ENCODE measurements at regions not wholly inside any gene's neighbourhood (a gene's known extent, or its start where the extent isn't known, plus 50 kb on each side); places are given as distances from the start of the nearest gene placed in this dataset.
"Not testable (repeated sequence)": the region's sequence is repeated elsewhere in the genome, so short reads cannot be mapped to it uniquely, and the experiment has no call there.

DNA sequence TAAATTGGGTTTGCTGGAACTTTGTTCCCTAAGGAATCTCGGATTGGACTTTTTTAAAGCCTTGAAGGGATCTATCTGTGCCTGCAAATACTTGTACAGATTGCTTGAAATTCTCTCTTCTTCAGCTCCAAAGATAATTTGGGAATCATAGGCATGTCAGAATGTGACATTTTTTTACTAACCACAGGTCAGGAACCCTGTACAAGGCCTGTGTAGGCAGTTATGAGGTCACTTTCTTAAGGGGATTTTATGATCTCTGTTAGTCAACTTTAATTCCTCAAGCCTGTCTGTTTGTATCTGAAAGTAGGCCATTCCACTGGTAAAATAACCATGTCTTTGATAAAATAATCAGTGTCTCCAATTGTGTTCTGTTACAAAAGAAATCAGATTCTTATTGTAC, 369.9 kb upstream of the NPAP1 start:
- H3K27me3 Mint-ChIP-seq; DNase-seq; H3K9me3 Mint-ChIP-seq; H3K27ac Mint-ChIP-seq; H3K4me1 Mint-ChIP-seq; ATAC-seq (replicated peaks); H3K4me3 Mint-ChIP-seq; H3K36me3 Mint-ChIP-seq: not testable (repeated sequence)

DNA sequence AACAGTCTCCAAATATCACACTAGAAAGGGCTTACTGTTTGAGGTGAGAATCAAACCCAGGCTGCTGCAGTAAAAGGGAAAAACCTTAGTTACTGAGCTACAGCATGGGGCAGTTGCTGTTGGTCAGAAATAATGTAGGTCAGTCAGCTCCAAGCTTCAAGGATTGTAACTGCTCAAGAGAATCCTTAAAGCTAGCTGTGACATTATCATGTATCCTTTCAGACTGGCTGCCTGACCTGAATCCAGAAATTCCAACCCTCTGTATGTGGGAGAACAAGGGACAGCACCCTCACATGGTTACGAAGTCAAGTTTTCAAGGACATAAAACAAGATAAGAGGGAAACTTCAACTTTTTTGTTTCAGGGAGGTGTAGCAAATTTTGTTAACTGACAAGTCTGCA, 365.9 kb upstream of the NPAP1 start:
- ATAC-seq (replicated peaks); H3K4me3 Mint-ChIP-seq; H3K9me3 Mint-ChIP-seq; H3K4me1 Mint-ChIP-seq; H3K36me3 Mint-ChIP-seq; H3K27me3 Mint-ChIP-seq; H3K27ac Mint-ChIP-seq; DNase-seq: not testable (repeated sequence)

DNA sequence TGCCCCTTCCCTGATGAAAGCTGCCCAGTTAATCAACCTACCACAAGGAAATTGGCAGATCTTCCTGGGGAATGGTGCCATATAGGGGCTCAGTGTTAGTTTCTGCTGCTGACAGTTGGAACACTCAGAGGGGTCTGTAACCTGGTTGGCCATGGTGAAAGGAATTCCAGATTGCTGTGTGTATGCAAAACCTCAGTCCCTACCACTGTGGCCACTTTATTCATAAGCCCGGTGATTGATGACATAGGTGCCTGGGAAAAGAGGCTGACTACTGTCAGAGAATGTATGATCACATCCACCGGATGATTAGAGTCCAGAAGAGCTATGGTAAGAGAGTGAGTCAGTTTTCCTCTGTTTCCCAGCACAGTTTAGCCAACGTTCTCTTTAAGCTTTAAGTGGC, 363.9 kb upstream of the NPAP1 start:
- DNase-seq; H3K27me3 Mint-ChIP-seq; H3K4me1 Mint-ChIP-seq; ATAC-seq (replicated peaks); H3K9me3 Mint-ChIP-seq; H3K4me3 Mint-ChIP-seq; H3K27ac Mint-ChIP-seq; H3K36me3 Mint-ChIP-seq: not testable (repeated sequence)

DNA sequence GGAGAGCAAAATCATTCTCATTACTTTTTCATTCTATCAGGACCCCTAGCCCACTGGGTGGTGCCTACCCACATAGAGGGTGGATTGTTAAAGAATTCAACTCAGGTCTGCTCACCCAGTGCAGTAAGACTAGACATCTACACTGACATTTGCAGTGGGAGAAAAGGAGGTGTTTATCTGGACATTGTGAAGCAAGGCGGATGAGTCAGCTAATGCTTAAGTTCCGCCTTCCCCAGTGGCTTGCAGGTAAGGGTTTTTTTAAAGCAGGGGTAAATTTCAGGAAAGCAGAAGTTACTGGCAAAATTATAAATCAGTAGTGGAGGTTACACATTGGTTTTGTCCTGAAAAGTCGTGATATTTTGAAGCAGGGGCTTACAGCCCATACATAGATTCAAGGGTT, 359.2 kb upstream of the NPAP1 start:
- H3K27me3 Mint-ChIP-seq; H3K4me1 Mint-ChIP-seq; DNase-seq; H3K9me3 Mint-ChIP-seq; H3K36me3 Mint-ChIP-seq; H3K27ac Mint-ChIP-seq; H3K4me3 Mint-ChIP-seq; ATAC-seq (replicated peaks): not testable (repeated sequence)

DNA sequence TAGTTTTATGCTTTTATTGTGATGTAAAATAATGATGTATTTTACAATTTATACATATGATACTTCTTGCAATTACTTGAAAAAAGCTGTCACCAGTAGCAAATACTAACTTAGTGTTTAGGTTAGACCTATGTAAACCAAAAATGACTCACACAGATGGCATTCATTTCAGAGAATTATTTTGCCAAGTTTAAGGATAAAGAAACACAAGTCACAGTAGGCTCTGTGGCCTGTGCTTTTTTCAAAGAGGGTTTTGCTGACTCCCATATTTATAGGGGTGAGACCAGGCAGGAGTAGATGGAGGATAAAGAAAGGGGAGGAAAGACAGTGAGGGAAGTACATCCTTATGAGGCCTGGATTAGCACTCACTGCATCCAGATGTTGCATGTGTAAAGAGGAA, 356.6 kb upstream of the NPAP1 start:
- no peak overlapping the region for H3K27ac Mint-ChIP-seq
- H3K4me1 Mint-ChIP-seq, result no peaks in the 10 kb centered on the region
- H3K9me3 Mint-ChIP-seq, result peaks cover 0 to under 1% of the 10 kb centered on the region in 2 donors
- no peak for ATAC-seq (replicated peaks)
- H3K27me3 Mint-ChIP-seq, result no peaks in the 10 kb centered on the region
- DNase-seq, result no peak
- no peak overlapping the region for H3K4me3 Mint-ChIP-seq
- H3K36me3 Mint-ChIP-seq, result no peaks in the 10 kb centered on the region

DNA sequence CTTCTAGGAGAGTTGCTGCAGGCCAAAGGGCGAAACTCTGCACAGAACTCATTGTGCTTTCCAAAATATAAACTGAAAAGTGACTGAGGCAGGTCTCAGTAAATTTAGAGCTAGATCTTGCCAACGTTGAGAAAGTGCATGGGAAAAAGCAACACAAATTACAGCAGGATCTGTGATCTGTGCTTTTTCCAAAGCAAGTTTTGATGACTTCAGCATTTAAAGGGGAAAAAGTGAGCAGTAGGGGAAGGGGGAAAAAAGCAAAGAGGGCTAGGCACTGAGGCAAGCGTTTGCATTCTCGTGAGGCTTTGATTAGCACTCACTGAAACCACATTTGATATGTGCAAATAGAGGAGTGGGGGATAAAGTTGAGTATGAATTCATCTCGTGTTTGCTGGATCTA, 351.5 kb upstream of the NPAP1 start:
- peaks cover 3 to 11% of the 10 kb centered on the region in 2 donors for H3K9me3 Mint-ChIP-seq
- H3K27ac Mint-ChIP-seq; H3K4me3 Mint-ChIP-seq; H3K4me1 Mint-ChIP-seq; H3K36me3 Mint-ChIP-seq; ATAC-seq (replicated peaks); DNase-seq; H3K27me3 Mint-ChIP-seq: not testable (repeated sequence)

DNA sequence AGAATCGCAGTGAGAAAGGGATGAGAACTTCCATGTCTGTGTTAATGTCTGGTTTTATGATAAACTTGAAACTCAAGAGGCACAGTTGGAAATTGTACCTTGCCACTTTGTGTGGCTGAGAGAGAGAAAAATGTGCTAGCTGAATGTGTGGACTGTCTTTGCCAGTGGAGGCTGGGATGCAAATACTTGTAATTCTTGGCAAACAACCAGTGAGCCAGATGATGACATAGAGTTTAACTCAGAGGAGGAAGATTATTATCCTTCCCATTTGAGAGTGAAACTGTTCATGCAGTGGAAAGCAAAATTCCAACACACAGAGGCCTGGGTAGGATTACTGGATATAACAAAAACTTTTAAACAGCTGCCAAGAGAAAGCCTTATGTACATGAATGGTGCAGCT, 349.1 kb upstream of the NPAP1 start:
- H3K9me3 Mint-ChIP-seq, result peaks cover 4 to 11% of the 10 kb centered on the region in 2 donors
- not testable (repeated sequence) for ATAC-seq (replicated peaks); H3K4me1 Mint-ChIP-seq; DNase-seq; H3K36me3 Mint-ChIP-seq; H3K4me3 Mint-ChIP-seq; H3K27me3 Mint-ChIP-seq; H3K27ac Mint-ChIP-seq

DNA sequence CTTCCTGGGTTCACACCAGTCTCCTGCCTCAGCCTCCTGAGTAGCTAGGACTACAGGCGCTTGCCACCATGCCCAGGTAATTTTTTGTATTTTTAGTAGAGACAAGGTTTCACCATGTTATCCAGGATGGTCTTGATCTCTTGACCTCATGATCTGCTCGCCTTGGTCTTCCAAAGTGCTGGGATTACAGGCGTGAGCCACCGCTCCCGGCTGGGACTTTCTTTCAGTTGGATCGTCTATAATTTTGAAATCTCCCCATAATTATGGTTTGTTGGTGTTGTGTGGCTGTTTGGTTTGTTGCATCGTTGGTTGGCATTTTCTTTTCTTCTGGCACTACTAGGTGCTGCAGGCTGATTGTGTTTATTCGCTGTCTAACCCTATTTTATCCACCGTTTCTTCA, 343.6 kb upstream of the NPAP1 start:
- not testable (repeated sequence) for DNase-seq; H3K36me3 Mint-ChIP-seq; ATAC-seq (replicated peaks); H3K4me3 Mint-ChIP-seq; H3K27ac Mint-ChIP-seq; H3K4me1 Mint-ChIP-seq; H3K27me3 Mint-ChIP-seq
- H3K9me3 Mint-ChIP-seq, result peaks cover 11 to 15% of the 10 kb centered on the region in 2 donors

DNA sequence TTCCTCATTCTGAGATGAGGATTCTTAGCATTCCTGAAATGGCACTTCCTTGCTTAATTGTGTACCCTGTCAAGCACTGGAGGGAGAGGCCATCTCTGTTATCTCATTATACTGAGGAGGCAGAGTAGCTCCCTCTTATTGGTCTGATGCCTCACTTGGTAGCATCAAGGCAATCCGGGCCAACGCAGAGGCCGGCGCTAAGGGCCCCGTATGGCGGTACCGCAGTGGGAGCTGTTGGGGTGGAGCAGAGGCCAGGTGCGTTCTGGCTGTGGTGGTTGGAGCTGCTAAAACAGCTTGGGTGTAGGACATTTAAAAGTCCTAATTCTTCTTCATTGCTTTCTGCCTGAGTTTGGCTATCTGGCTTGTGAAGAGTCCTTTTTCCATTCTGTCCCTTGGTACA, 333.7 kb upstream of the NPAP1 start:
- H3K4me1 Mint-ChIP-seq, result not testable (repeated sequence)

DNA sequence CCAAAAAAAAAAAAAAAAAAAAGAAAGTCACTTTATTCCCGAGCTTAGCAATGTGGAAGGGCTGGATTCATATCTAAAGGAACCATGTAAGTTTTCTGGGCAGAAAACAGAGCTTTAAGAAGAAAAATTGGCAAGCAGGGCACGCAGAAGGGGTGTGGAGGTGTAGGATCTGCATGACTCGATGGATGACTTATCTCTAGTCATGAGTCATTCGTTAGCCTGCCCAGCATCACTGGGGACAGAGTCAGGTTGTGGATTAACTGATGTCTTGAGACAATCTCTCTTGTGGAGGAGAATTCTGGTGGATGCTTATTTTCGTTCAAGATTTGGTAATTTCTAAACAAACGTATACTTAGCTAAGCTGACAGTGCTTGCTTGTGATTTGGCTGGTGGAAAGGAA, 322.8 kb upstream of the NPAP1 start:
- not testable (repeated sequence) for H3K27me3 Mint-ChIP-seq; H3K27ac Mint-ChIP-seq; H3K9me3 Mint-ChIP-seq; H3K4me3 Mint-ChIP-seq; H3K36me3 Mint-ChIP-seq; ATAC-seq (replicated peaks); DNase-seq; H3K4me1 Mint-ChIP-seq

More for the DNA sequence above, 333.7 kb upstream of the NPAP1 start:
- not testable (repeated sequence) for DNase-seq; H3K4me3 Mint-ChIP-seq; H3K27me3 Mint-ChIP-seq; H3K36me3 Mint-ChIP-seq; H3K9me3 Mint-ChIP-seq; H3K27ac Mint-ChIP-seq; ATAC-seq (replicated peaks)

DNA sequence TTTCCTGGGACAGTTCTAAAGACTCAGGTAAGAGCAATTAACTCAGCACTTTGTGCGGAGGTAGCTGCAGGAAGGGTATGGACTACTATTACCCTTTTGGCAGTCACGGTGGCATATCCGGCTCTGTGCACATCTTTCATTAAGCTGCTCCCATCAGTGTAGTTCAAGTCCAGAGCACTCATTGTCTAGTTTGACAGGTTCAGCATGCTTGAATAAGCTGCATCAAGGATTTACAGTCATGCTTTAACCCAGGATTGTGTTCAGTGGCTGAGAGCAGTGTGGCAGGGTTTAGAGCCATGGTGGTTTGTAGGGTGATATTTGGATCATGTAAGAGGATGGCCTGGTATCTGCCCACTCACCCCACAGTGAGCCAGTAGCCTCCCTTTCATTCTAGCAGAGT, 294.5 kb upstream of the NPAP1 start:
- ATAC-seq (replicated peaks); H3K27me3 Mint-ChIP-seq; H3K4me1 Mint-ChIP-seq; H3K27ac Mint-ChIP-seq; H3K4me3 Mint-ChIP-seq; H3K36me3 Mint-ChIP-seq; DNase-seq; H3K9me3 Mint-ChIP-seq: not testable (repeated sequence)

DNA sequence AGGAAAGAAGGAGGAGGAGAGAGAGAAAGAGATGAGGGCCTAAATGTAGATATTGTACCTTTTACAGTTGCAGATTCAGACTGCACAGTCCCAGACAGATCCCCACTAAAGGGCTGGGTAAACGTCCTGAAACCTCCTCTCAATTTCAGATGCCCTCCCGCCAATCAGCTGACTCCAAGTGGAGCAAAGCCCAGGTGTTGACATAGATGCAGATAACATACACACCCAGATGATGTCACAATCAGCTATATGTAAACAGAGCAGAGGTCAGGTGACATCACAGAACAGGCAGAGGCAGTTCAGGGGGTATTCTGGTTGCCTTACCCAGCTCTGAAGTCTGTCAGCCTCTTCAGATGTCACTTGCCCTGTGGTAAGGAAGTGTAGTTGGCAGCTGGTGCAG, 290.3 kb upstream of the NPAP1 start:
- DNase-seq; H3K4me1 Mint-ChIP-seq; ATAC-seq (replicated peaks); H3K27ac Mint-ChIP-seq; H3K27me3 Mint-ChIP-seq; H3K36me3 Mint-ChIP-seq; H3K4me3 Mint-ChIP-seq; H3K9me3 Mint-ChIP-seq: not testable (repeated sequence)

DNA sequence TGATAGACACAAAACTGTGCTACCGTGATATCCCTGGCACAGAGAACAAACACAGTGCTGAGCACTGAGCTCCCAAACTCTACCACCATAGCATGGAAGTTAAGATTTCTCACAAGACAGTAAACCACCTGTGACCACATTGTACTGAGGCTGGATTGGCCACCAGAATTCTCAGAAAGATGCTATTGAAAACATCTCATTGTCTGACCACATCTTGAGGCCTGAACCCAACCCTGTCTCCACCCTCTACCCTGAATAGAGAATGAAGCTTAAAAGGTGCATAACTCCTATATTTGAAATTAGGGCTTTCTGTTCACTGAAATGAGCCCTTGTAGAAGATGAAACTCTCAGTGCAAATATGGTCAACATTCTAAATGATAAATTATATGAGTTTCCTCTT, 281.3 kb upstream of the NPAP1 start:
- H3K4me3 Mint-ChIP-seq, result no peak overlapping the region
- H3K27me3 Mint-ChIP-seq, result no peaks in the 10 kb centered on the region
- no peak for ATAC-seq (replicated peaks)
- no peak overlapping the region for H3K27ac Mint-ChIP-seq
- no peaks in the 10 kb centered on the region for H3K4me1 Mint-ChIP-seq
- no peak for DNase-seq
- H3K36me3 Mint-ChIP-seq, result no peaks in the 10 kb centered on the region
- H3K9me3 Mint-ChIP-seq, result peaks cover 0 to 2% of the 10 kb centered on the region in 2 donors

DNA sequence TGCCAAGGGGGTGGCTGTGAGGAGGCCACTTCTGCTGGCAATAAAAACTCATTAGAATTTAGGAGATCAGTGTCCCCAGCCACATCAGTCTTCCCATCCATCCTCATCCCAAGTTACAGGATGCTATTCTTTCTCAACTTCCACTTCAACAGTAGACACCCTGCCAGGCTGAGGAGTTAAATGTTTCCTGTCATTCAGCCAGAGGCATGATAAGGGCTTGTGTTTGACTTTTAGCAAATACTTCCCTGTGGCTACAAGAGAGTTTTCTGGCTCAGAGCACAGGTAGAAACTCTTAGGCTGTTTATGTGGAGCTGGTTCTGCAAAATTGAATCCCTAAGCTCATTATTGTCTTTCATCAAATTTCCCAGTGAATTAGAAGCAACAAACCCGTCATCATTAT, 262.9 kb upstream of the NPAP1 start:
- not testable (repeated sequence) for ATAC-seq (replicated peaks); H3K27me3 Mint-ChIP-seq; H3K36me3 Mint-ChIP-seq; DNase-seq; H3K4me3 Mint-ChIP-seq; H3K4me1 Mint-ChIP-seq; H3K27ac Mint-ChIP-seq
- H3K9me3 Mint-ChIP-seq, result peaks cover 11 to 15% of the 10 kb centered on the region in 2 donors

DNA sequence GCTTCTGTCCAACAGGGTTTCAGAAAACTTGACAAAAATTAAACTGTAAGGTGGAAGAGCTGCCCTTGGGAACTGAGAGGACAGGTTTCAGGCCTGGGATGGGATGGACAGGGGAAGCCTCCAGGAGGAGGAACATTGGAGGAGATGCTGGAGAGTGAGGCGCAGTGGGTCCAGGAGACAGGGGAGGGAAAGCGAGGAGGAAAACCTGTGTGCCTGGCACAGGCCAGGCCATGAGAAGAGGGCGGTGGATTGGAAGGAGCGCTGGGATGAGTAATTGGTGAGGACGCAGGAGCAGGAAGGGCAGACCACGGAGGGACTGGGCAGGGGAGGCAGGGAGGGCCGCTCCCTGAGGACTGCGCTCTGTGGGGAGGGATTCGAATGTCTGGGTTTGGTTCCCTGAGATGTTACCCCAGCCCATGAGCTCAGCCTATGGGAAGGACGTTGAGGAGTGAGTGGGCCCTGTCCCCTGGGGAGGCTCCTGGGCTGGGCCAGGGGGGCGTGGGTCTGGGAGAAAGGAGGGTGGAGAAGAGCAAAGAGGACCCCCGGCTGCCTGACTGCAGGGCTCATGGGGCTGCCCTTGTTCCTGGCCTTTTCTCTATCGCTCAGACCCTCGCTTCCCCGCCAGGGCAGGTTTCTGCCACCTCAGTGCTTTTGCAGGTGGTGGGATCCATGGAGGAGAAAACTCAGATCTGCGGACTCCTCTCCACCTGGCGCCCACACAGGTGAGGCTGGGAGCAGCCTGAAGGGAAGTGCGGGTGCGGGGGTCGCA, 249.1 kb upstream of the NPAP1 start:
- DNase-seq; H3K4me3 Mint-ChIP-seq; H3K27me3 Mint-ChIP-seq; H3K4me1 Mint-ChIP-seq; H3K9me3 Mint-ChIP-seq; ATAC-seq (replicated peaks); H3K27ac Mint-ChIP-seq; H3K36me3 Mint-ChIP-seq: not testable (repeated sequence)

DNA sequence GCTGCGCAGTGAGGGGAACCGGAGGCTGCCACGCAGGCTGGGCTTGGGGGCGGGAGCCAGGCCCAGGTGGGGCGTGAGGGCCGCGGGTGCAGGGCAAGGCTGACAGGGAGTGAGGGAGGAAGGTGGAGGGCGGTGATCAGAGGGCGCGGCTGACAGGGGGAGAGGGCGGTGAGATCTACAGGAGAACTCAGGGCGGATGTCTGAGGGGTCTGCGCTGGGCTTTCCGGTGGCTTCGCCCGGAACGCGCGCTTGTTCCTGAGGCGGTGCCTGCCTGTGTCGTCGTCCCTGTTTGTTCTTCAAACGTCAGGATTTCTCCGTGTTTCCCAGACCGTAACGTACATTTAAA, 248.5 kb upstream of the NPAP1 start:
- H3K27me3 Mint-ChIP-seq; H3K4me3 Mint-ChIP-seq; H3K27ac Mint-ChIP-seq; H3K36me3 Mint-ChIP-seq; DNase-seq; H3K9me3 Mint-ChIP-seq; ATAC-seq (replicated peaks); H3K4me1 Mint-ChIP-seq: not testable (repeated sequence)

Measured in stimulated activated naive B cell treated with anti-CD40 and anti-IgM and Interleukin-4, amounts not matched to agents 10 μg/mL and 1 μg/mL and 100 μg/mL, for 72 hours (primary cell).